Hepatic stellate cell (primary cell): ENCODE measurements at regions not wholly inside any gene's neighbourhood (a gene's known extent, or its start where the extent isn't known, plus 50 kb on each side); places are given as distances from the start of the nearest gene placed in this dataset.
"Not testable (repeated sequence)": the region's sequence is repeated elsewhere in the genome, so short reads cannot be mapped to it uniquely, and the experiment has no call there.

Source experiments
- DNase-seq: peaks from one replicate; pipeline ENCODE4 v3.0.0; 2011; ENCODE audit warnings: low spot score

- no peak for DNase-seq
Observed at GRCh38 chr2:58767828-58768714, 526.9 kb upstream of the FANCL start.

- DNase-seq = no peak
Observed at GRCh38 chr2:58764338-58765104, 523.4 kb upstream of the FANCL start.

GRCh38 chr2:58762176-58762781, 521.2 kb upstream of the FANCL start:
- peak; percentile 4 for DNase-seq

- DNase-seq = no peak
Observed at GRCh38 chr2:58757971-58758370, 516.8 kb upstream of the FANCL start.

- no peak for DNase-seq
Observed at GRCh38 chr2:58756336-58756735, 515.2 kb upstream of the FANCL start.

- not testable (repeated sequence) for DNase-seq
Observed at GRCh38 chr2:58752507-58752906, 511.4 kb upstream of the FANCL start.

GRCh38 chr2:58751676-58752075, 510.6 kb upstream of the FANCL start:
- DNase-seq = not testable (repeated sequence)

GRCh38 chr2:58749041-58749440, 507.9 kb upstream of the FANCL start:
- DNase-seq = no peak

GRCh38 chr2:58745334-58745733, 504.2 kb upstream of the FANCL start:
- DNase-seq = not testable (repeated sequence)

GRCh38 chr2:58740426-58740825, 499.3 kb upstream of the FANCL start:
- DNase-seq = no peak

GRCh38 chr2:58739033-58739432, 497.9 kb upstream of the FANCL start:
- DNase-seq = no peak

- DNase-seq = no peak
Observed at GRCh38 chr2:58734365-58734764, 493.2 kb upstream of the FANCL start.

GRCh38 chr2:58732999-58733398, 491.9 kb upstream of the FANCL start:
- DNase-seq = no peak

GRCh38 chr2:58731488-58731869, 490.4 kb upstream of the FANCL start:
- DNase-seq = no peak

- DNase-seq = no peak
Observed at GRCh38 chr2:58730764-58731487, 489.8 kb upstream of the FANCL start.

GRCh38 chr2:58727981-58728656, 487.0 kb upstream of the FANCL start:
- no peak for DNase-seq

- no peak for DNase-seq
Observed at GRCh38 chr2:58721912-58722591, 480.9 kb upstream of the FANCL start.

GRCh38 chr2:58720770-58721697, 479.9 kb upstream of the FANCL start:
- DNase-seq = no peak

- no peak for DNase-seq
Observed at GRCh38 chr2:58720033-58720769, 479.1 kb upstream of the FANCL start.
